ENCODE measurements at regions not wholly inside any gene's neighbourhood (a gene's known extent, or its start where the extent isn't known, plus 50 kb on each side); places are given as distances from the start of the nearest gene placed in this dataset.
A peak's percentile ranks its signal among the peaks of the same experiment; 100 is the strongest.

DNA sequence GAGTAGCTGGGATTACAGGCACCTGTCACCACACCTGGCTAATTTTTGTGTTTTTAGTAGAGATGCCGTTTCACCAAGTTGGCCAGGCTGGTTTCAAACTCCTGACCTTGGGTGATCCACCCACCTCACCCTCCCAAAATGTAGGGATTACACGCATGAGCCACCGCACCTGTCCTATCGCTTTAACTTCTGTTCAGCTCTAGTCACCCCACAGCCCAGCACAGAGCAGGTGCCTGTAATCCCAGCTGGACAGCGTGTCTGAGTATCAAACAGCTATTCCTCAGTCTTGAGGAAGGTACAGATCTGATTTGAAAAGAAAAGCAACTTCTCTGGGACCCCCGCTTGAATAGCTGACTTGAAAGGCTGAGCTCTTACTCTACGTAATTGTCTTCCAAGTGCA is 149.1 kb downstream of the CTTN start:
- no peaks in the 10 kb centered on the region for H3K27me3 ChIP-seq (ENCODE audit: insufficient read depth)
- H3K4me1 ChIP-seq (ENCODE audit: control insufficient read depth in 1 of 2, insufficient read depth in 2 of 2, low read depth in 1 of 2, low read length in 1 of 2): peaks cover 0 to 19% of the 10 kb centered on the region in 2 experiments; a peak in 2 of 4 replicates
- H3K4me2 ChIP-seq: no peak overlapping the region
- H3K4me3 ChIP-seq (ENCODE audit: low read depth in 2 of 2, low read length in 1 of 2): no peak overlapping the region
- ChIA-PET POLR2A (interaction anchor here (1.0 kb wide), 1 partner anchor 34 kb away, joined by 3 read pairs; no protein-coding TSS in a partner anchor), CTCF (interaction anchor here (0.7 to 1.3 kb wide), 6 partner anchors 21 to 209 kb away, joined by 3 to 5 read pairs (median 3); no protein-coding TSS in a partner anchor)
- H3K79me2 ChIP-seq (ENCODE audit: insufficient read depth): no peaks in the 10 kb centered on the region
- no peaks in the 10 kb centered on the region for H4K20me1 ChIP-seq (ENCODE audit: insufficient read depth)
- 59% methylated on average over 7 of the region's 7 CpGs for WGBS (ENCODE audit: low lambda C conversion rate)
- no peak for DNase-seq
- no peaks in the 10 kb centered on the region for H3K36me3 ChIP-seq (replicated peaks in 1 of 2; ENCODE audit: control insufficient read depth in 1 of 2, insufficient read depth in 2 of 2, low read length in 1 of 2)
- H3K9ac ChIP-seq: no peak overlapping the region
- no peaks in the 10 kb centered on the region for H3F3A ChIP-seq (replicated peaks; ENCODE audit: insufficient read depth)
- peak overlapping the region in 1 of 2 experiments; percentile 44; a peak in 1 of 4 replicates for H3K27ac ChIP-seq (ENCODE audit: low read depth in 2 of 2, low read length in 1 of 2)
- no peaks in the 10 kb centered on the region for H3K9me2 ChIP-seq
- no peak overlapping the region for H2AFZ ChIP-seq (ENCODE audit: low read depth)
- no peaks in the 10 kb centered on the region for H3K9me3 ChIP-seq
- no peak for TF ChIP-seq EP300 (IDR thresholded peaks at IDR 0.05; ENCODE audit: borderline replicate concordance in 1 of 2, low read depth in 1 of 2, low read length in 1 of 2)
- TF ChIP-seq EZH2phosphoT487 (IDR thresholded peaks at IDR 0.05; ENCODE audit: borderline replicate concordance, low read depth): no peak
- TF ChIP-seq RFX5 (IDR thresholded peaks at IDR 0.05; ENCODE audit: low read length): no peak
- TF ChIP-seq, protein P1, sequence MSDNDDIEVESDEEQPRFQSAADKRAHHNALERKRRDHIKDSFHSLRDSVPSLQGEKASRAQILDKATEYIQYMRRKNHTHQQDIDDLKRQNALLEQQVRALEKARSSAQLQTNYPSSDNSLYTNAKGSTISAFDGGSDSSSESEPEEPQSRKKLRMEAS (IDR thresholded peaks at IDR 0.05; ENCODE audit: low read depth): no peak
- TF ChIP-seq NRF1 (IDR thresholded peaks at IDR 0.05; ENCODE audit: low read depth, low read length): no peak
- no peak for TF ChIP-seq CHD2 (IDR thresholded peaks at IDR 0.05; ENCODE audit: low read length, partially characterized antibody)
- TF ChIP-seq POLR2AphosphoS5 (IDR thresholded peaks at IDR 0.05; ENCODE audit: low read depth, low read length): no peak
- no peak for TF ChIP-seq TEAD4 (IDR thresholded peaks at IDR 0.05; ENCODE audit: borderline replicate concordance, insufficient read depth)
- TF ChIP-seq JUND (IDR thresholded peaks at IDR 0.05): no peak
- TF ChIP-seq FOSL2 (IDR thresholded peaks at IDR 0.05; ENCODE audit: borderline replicate concordance, low read depth): no peak
- TF ChIP-seq TAF1 (IDR thresholded peaks at IDR 0.05; ENCODE audit: borderline replicate concordance, low read depth, low read length): no peak
- no peak for TF ChIP-seq REST (IDR thresholded peaks at IDR 0.05; ENCODE audit: low read depth, low read length)
- TF ChIP-seq, protein P2, sequence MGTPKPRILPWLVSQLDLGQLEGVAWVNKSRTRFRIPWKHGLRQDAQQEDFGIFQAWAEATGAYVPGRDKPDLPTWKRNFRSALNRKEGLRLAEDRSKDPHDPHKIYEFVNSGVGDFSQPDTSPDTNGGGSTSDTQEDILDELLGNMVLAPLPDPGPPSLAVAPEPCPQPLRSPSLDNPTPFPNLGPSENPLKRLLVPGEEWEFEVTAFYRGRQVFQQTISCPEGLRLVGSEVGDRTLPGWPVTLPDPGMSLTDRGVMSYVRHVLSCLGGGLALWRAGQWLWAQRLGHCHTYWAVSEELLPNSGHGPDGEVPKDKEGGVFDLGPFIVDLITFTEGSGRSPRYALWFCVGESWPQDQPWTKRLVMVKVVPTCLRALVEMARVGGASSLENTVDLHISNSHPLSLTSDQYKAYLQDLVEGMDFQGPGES (IDR thresholded peaks at IDR 0.05; ENCODE audit: low read depth, low read length): no peak
- TF ChIP-seq GATA2 (CRISPR knock-in tag; IDR thresholded peaks at IDR 0.05): no peak
- no peak for TF ChIP-seq RAD21 (IDR thresholded peaks at IDR 0.05; ENCODE audit: low read length)

All from SK-N-SH (cell line).